ENCODE measurements at regions not wholly inside any gene's neighbourhood (a gene's known extent, or its start where the extent isn't known, plus 50 kb on each side); places are given as distances from the start of the nearest gene placed in this dataset.

- TF ChIP-seq CTCF (IDR thresholded peaks at IDR 0.05) (no peak), POLR2A (IDR thresholded peaks at IDR 0.05) (no peak)
Observed at GRCh38 chr1:195562074-195562473, 1046.2 kb downstream of the KCNT2 start.

Measured in heart left ventricle (tissue), 13 donors.